ENCODE measurements at regions not wholly inside any gene's neighbourhood (a gene's known extent, or its start where the extent isn't known, plus 50 kb on each side); places are given as distances from the start of the nearest gene placed in this dataset.

DNA sequence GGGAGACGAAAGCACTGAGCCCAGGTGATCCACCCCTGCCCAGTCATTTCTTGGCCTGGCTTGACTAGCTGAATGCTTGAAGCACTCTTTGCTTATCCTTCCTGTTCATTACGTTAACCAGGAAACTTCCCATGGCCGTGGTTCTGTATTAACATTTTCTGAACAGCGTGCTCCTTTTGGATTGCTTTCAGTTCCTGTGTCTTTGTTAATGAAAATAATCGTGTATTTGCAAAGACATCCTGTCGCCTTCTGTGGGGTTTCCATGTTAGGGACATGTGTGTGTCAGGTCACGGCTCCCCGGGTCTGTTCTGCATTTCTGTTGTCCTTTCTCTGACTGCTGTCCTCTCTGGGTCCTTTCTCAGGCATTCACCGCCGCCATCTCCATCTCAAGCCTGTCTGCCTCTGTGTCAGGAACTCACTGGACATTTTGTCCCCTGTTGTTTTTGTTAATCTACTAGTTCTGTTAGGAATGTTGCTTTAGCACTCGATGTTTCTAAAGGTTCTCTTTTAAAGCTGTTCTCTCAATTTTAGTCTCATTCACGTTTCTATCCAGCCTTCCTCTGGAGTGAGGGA, 434.1 kb upstream of the HS6ST1 start:
- POLR2A ChIA-PET, result no interaction called here
- no peak overlapping the region for H3K4me3 ChIP-seq (ENCODE audit: low read depth, low read length)
- no peaks in the 10 kb centered on the region for H3K9me3 ChIP-seq (ENCODE audit: control insufficient read depth, insufficient read depth, low read length)
- DNase-seq (ENCODE audit: low read depth, low spot score), result no peak
- no peak overlapping the region for H3K27ac ChIP-seq (ENCODE audit: low read depth, low read length)
- H3K27me3 ChIP-seq (ENCODE audit: control insufficient read depth, insufficient read depth, low read length), result peaks cover 31% of the 10 kb centered on the region
- CTCF ChIA-PET, result interaction anchor here (1.6 kb wide), 1 partner anchor 432 kb away, joined by 5 read pairs; no protein-coding TSS in a partner anchor
- TF ChIP-seq, protein P1, sequence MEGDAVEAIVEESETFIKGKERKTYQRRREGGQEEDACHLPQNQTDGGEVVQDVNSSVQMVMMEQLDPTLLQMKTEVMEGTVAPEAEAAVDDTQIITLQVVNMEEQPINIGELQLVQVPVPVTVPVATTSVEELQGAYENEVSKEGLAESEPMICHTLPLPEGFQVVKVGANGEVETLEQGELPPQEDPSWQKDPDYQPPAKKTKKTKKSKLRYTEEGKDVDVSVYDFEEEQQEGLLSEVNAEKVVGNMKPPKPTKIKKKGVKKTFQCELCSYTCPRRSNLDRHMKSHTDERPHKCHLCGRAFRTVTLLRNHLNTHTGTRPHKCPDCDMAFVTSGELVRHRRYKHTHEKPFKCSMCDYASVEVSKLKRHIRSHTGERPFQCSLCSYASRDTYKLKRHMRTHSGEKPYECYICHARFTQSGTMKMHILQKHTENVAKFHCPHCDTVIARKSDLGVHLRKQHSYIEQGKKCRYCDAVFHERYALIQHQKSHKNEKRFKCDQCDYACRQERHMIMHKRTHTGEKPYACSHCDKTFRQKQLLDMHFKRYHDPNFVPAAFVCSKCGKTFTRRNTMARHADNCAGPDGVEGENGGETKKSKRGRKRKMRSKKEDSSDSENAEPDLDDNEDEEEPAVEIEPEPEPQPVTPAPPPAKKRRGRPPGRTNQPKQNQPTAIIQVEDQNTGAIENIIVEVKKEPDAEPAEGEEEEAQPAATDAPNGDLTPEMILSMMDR (IDR thresholded peaks at IDR 0.05; ENCODE audit: low read depth, low read length), result no peak

DNA sequence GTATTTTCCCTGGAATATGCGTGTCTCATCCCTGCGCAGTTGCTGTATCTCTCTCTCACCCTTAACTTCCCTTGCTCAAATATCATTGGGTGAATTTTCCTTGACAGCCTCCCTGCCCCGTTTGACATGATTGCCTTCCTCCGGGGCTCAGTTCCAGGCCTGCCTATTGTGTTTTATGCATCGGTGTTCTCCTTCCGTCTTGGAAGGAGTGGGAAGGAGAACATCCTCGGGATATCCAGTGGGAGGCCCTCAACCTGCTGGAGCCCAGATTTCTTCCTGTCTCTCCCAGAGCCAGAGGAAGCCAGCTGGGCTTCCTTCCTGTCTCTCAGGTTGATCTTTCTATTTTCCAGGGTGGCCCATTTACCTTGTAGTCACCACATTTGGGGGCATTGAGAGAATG, 434.7 kb upstream of the HS6ST1 start:
- ChIA-PET POLR2A (no interaction called here), CTCF (interaction anchor here (1.6 kb wide), 1 partner anchor 432 kb away, joined by 5 read pairs; no protein-coding TSS in a partner anchor)
- TF ChIP-seq, protein P1 (IDR thresholded peaks at IDR 0.05; ENCODE audit: low read depth, low read length), result no peak
- no peak overlapping the region for H3K27ac ChIP-seq (ENCODE audit: low read depth, low read length)
- H3K27me3 ChIP-seq (ENCODE audit: control insufficient read depth, insufficient read depth, low read length), result peaks cover 31% of the 10 kb centered on the region
- H3K9me3 ChIP-seq (ENCODE audit: control insufficient read depth, insufficient read depth, low read length), result no peaks in the 10 kb centered on the region
- DNase-seq (ENCODE audit: low read depth, low spot score), result no peak
- no peak overlapping the region for H3K4me3 ChIP-seq (ENCODE audit: low read depth, low read length)

DNA sequence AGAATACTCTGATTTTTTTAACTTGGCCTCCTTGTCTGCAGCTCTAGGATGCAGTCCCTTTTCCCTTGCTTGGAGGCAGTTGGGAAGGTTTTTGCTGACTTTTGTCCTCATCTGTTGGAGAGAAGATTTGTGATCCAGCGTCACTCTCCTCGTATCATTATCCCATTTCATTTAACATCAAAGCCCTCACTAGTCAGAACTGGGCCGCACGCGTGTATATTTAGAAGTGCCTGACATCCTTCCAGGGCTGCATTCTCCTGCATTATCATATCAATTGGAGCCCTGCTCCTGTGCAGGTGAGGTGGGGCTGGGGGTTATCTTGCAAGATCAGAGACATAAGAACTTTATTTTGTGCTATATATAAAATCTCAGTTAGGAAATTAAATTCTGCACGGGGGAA, 435.1 kb upstream of the HS6ST1 start:
- Histone ChIP-seq H3K27ac (ENCODE audit: low read depth, low read length) (no peak overlapping the region), H3K4me3 (ENCODE audit: low read depth, low read length) (no peak overlapping the region), H3K9me3 (ENCODE audit: control insufficient read depth, insufficient read depth, low read length) (no peaks in the 10 kb centered on the region), H3K27me3 (ENCODE audit: control insufficient read depth, insufficient read depth, low read length) (peaks cover 27% of the 10 kb centered on the region)
- ChIA-PET POLR2A (no interaction called here), CTCF (interaction anchor here (1.5 to 1.6 kb wide), 2 partner anchors 16 to 433 kb away, joined by 5 to 7 read pairs; no protein-coding TSS in a partner anchor)
- DNase-seq (ENCODE audit: low read depth, low spot score), result no peak
- TF ChIP-seq, protein P1 (IDR thresholded peaks at IDR 0.05; ENCODE audit: low read depth, low read length), result no peak

DNA sequence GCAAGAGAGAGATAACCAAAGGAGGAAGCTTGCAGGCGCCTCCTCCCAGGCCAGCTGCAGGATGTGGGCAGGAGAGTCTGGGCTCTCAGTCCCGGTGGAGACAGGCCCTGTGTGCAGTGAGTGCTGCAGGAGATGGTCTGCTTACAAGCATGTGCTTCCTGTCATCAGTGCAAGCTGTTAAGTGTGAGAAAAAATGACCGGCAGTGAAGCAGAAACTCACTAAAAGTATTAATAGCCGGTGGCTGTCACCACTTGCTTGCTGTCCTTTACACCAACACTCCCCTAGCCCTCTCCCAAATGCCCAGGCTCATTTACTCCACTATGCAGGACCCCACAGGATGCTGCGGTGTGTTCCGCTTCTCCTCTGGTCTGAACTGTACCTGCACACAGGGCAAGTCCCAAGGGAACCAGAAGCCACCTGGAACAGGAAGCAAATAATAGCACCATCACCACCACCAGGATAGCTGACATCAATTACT, 435.6 kb upstream of the HS6ST1 start:
- POLR2A ChIA-PET, result no interaction called here

More for the DNA sequence above, 435.6 kb upstream of the HS6ST1 start:
- Histone ChIP-seq H3K27me3 (ENCODE audit: control insufficient read depth, insufficient read depth, low read length) (peaks cover 27% of the 10 kb centered on the region), H3K9me3 (ENCODE audit: control insufficient read depth, insufficient read depth, low read length) (no peaks in the 10 kb centered on the region), H3K27ac (ENCODE audit: low read depth, low read length) (no peak overlapping the region), H3K4me3 (ENCODE audit: low read depth, low read length) (no peak overlapping the region)
- TF ChIP-seq, protein P1 (IDR thresholded peaks at IDR 0.05; ENCODE audit: low read depth, low read length), result no peak
- CTCF ChIA-PET, result interaction anchor here (1.0 to 1.6 kb wide), 7 partner anchors 8 to 433 kb away, joined by 3 to 7 read pairs (median 5); no protein-coding TSS in a partner anchor
- no peak for DNase-seq (ENCODE audit: low read depth, low spot score)

Data from AG04450 (cell line).